Upper lobe of left lung (tissue), 6 donors: ENCODE measurements at regions not wholly inside any gene's neighbourhood (a gene's known extent, or its start where the extent isn't known, plus 50 kb on each side); places are given as distances from the start of the nearest gene placed in this dataset.
"Not testable (repeated sequence)": the region's sequence is repeated elsewhere in the genome, so short reads cannot be mapped to it uniquely, and the experiment has no call there.

Source experiments
- ATAC-seq, 2 donors: fragments of 200-7000 bp; cut with Tn5 transposase; one replicate each; pipeline ENCODE4 v1.9.1; 2022; ENCODE audit warnings: mild to moderate bottlenecking in 2 of 2, moderate library complexity in 2 of 2; ENCODE audit not compliant: low FRiP score in 2 of 2
- DNase-seq, 2 donors: peaks; one replicate each; pipeline ENCODE4 v3.0.0-alpha.2; 2019 to 2020
- H3K27ac ChIP-seq, 4 donors: fragments of 200-600 bp; sonication (generic); one replicate each; pipeline ENCODE4 v1.5.1; 2016 to 2019
- H3K27me3 ChIP-seq, 4 donors: fragments of 200-600 bp; sonication (generic); one replicate each; pipeline ENCODE4 v1.5.1; 2017 to 2019
- H3K36me3 ChIP-seq, 4 donors: fragments of 200-600 bp; sonication (generic); one replicate each; pipeline ENCODE4 v1.5.1; 2016 to 2019
- H3K4me1 ChIP-seq, 4 donors: fragments of 200-600 bp; sonication (generic); one replicate each; pipeline ENCODE4 v1.5.1; 2018 to 2019
- H3K4me3 ChIP-seq, 4 donors: fragments of 200-600 bp; sonication (generic); one replicate each; pipeline ENCODE4 v1.5.1; 2017 to 2019; ENCODE audit warnings: mild to moderate bottlenecking in 2 of 4, moderate library complexity in 1 of 4
- H3K9me3 ChIP-seq, 4 donors: fragments of 200-600 bp; sonication (generic); one replicate each; pipeline ENCODE4 v1.5.1; 2018 to 2019
- EP300 ChIP-seq, 4 donors: sonication (generic); formaldehyde crosslinking; IDR thresholded peaks; one replicate each; pipeline ENCODE4 v1.5.1; 2017; ENCODE audit warnings: antibody characterized with exemption in 4 of 4, control low read depth in 2 of 4
- POLR2A ChIP-seq, 4 donors: fragments of 450-650 bp; IDR thresholded peaks; one replicate each; pipeline ENCODE4 v1.5.1; 2016 to 2017; ENCODE audit warnings: antibody characterized with exemption in 4 of 4, mild to moderate bottlenecking in 2 of 4
- POLR2AphosphoS5 ChIP-seq, 2 donors: sonication (generic); formaldehyde crosslinking; IDR thresholded peaks; one replicate each; pipeline ENCODE4 v1.5.1; 2017; ENCODE audit warnings: antibody characterized with exemption in 2 of 2
- WGBS, 2 donors: methylation state at CpG; one replicate each; pipeline ENCODE4 v1.1.5; 2017 to 2018; 5-methylcytosine and 5-hydroxymethylcytosine counted together
- TF ChIP-seq, protein P1 (sequence below), 6 experiments: fragments of 450-650 bp in 4 of 6; fragments of 200-600 bp in 2 of 6; sonication (generic) in 2 of 6; IDR thresholded peaks; one replicate each; pipeline ENCODE4 v1.5.1; 2016 to 2019; ENCODE audit warnings: antibody characterized with exemption in 6 of 6
- donor health status: DM: no; HTN: no; CAD: no; lungs with moderate emphysema.
- donor health status: DM: no; HTN: yes; CAD: no; lungs with severe emphysema.

DNA sequence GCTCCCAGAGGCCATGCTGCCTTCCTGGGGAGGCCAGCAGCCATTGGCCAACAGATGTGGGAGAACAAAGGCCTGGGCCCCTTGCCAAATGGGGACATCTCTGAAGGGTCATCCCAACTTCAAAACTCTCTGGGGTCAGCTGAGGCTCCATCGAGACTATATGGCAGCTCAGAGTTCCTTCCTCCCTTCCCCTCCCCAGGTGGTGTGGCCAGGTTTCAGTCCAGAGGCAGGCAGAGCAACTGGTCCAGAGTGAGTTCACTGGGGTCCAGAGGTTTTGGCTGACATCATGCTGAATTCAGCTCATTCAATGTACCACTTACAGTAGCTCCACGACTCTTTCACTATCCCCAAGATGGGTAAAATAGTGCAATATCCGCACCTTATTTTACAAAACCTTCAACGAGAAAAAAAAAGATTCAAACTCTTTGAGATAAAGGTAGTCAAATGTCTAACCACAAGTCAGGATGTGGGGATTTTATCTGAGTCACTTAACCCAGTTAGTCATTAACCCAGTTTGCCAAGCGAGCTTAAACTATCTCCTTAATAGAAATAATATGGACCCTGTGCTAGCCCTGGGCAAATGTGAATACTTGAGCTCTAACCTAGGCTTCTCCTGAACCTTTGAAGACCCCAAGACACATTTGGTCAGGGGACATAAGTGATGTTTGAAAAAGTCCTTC lies 108.4 kb upstream of the PLEKHG1 start:
- no peak overlapping the region for H3K4me3 ChIP-seq
- H3K4me1 ChIP-seq, result no peaks in the 10 kb centered on the region
- ATAC-seq (peak in 1 of 2 donors; percentile 5), DNase-seq (no peak)
- H3K27ac ChIP-seq, result no peak overlapping the region
- TF ChIP-seq POLR2AphosphoS5 (IDR thresholded peaks at IDR 0.05) (no peak), POLR2A (IDR thresholded peaks at IDR 0.05) (no peak), EP300 (IDR thresholded peaks at IDR 0.05) (no peak)
- TF ChIP-seq, protein P1, sequence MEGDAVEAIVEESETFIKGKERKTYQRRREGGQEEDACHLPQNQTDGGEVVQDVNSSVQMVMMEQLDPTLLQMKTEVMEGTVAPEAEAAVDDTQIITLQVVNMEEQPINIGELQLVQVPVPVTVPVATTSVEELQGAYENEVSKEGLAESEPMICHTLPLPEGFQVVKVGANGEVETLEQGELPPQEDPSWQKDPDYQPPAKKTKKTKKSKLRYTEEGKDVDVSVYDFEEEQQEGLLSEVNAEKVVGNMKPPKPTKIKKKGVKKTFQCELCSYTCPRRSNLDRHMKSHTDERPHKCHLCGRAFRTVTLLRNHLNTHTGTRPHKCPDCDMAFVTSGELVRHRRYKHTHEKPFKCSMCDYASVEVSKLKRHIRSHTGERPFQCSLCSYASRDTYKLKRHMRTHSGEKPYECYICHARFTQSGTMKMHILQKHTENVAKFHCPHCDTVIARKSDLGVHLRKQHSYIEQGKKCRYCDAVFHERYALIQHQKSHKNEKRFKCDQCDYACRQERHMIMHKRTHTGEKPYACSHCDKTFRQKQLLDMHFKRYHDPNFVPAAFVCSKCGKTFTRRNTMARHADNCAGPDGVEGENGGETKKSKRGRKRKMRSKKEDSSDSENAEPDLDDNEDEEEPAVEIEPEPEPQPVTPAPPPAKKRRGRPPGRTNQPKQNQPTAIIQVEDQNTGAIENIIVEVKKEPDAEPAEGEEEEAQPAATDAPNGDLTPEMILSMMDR (IDR thresholded peaks at IDR 0.05), result no peak
- H3K27me3 ChIP-seq, result no peaks in the 10 kb centered on the region
- H3K9me3 ChIP-seq, result no peaks in the 10 kb centered on the region
- no peaks in the 10 kb centered on the region for H3K36me3 ChIP-seq
- 65 to 67% methylated on average over 5 of the region's 5 CpGs for WGBS, 2 donors

GRCh38 chr6:150491811-150492172 lies 107.9 kb upstream of the PLEKHG1 start:
- WGBS, 2 donors, result 40 to 57% methylated on average over 2 of the region's 2 CpGs
- Histone ChIP-seq H3K9me3 (no peaks in the 10 kb centered on the region), H3K4me1 (no peaks in the 10 kb centered on the region), H3K27ac (no peak overlapping the region), H3K36me3 (no peaks in the 10 kb centered on the region), H3K27me3 (no peaks in the 10 kb centered on the region), H3K4me3 (no peak overlapping the region)
- ATAC-seq, result no peak
- no peak for TF ChIP-seq POLR2AphosphoS5 (IDR thresholded peaks at IDR 0.05)
- no peak for TF ChIP-seq POLR2A (IDR thresholded peaks at IDR 0.05)
- no peak for DNase-seq

DNA sequence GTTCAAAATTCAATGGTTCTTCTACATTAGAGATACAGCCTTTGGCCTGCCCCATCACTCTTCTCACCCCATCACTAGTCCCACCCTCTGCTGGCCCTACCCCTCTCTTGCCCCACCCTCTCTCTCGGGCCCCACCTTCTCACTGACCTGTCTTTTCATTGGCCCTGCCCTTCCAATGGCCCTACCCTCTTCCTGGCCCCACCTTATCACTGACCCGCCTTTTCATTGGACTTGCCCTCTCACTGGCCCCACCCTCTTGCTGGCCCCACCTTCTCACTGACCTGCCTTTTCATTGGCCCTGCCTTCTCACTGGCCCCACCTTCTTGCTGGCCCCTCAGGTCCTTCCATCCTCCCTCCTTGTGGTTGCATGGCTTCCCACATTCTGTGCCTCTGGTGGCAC lies 107.2 kb upstream of the PLEKHG1 start:
- 96% methylated on average over 2 of the region's 2 CpGs for WGBS, 2 donors
- Histone ChIP-seq H3K4me3 (no peak overlapping the region), H3K27me3 (no peaks in the 10 kb centered on the region), H3K9me3 (no peaks in the 10 kb centered on the region), H3K36me3 (no peaks in the 10 kb centered on the region), H3K27ac (no peak overlapping the region), H3K4me1 (no peaks in the 10 kb centered on the region)
- TF ChIP-seq POLR2A (IDR thresholded peaks at IDR 0.05) (no peak), POLR2AphosphoS5 (IDR thresholded peaks at IDR 0.05) (no peak), EP300 (IDR thresholded peaks at IDR 0.05) (no peak)
- TF ChIP-seq, protein P1 (IDR thresholded peaks at IDR 0.05), result no peak
- DNase-seq, result no peak
- no peak for ATAC-seq

DNA sequence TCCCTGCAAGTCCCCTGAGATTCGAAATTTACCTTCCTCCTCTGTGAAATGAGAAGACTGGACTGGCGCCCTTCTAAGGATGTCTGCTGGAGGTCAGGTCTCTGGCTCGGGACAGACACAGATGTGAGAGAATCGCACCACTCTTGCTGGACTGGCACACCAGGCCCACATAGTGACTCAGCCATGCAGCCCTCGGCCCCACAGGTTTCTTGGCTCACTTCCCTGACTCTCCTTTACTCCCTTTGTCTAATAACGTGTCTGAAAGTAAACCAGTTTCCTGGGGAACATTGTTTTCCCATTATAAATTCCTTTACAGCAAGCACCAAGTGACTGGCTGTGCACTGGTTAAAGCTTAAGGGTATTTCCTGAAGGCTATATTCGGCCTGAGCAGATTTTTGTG lies 106.7 kb upstream of the PLEKHG1 start:
- ATAC-seq, result no peak
- Histone ChIP-seq H3K36me3 (no peaks in the 10 kb centered on the region), H3K4me3 (no peak overlapping the region), H3K27me3 (no peaks in the 10 kb centered on the region), H3K27ac (no peak overlapping the region), H3K4me1 (no peaks in the 10 kb centered on the region), H3K9me3 (no peaks in the 10 kb centered on the region)
- no peak for DNase-seq
- WGBS, 2 donors, result 76 to 79% methylated on average over 7 of the region's 7 CpGs
- TF ChIP-seq EP300 (IDR thresholded peaks at IDR 0.05) (no peak), POLR2A (IDR thresholded peaks at IDR 0.05) (no peak), POLR2AphosphoS5 (IDR thresholded peaks at IDR 0.05) (no peak)
- TF ChIP-seq, protein P1 (IDR thresholded peaks at IDR 0.05), result no peak

DNA sequence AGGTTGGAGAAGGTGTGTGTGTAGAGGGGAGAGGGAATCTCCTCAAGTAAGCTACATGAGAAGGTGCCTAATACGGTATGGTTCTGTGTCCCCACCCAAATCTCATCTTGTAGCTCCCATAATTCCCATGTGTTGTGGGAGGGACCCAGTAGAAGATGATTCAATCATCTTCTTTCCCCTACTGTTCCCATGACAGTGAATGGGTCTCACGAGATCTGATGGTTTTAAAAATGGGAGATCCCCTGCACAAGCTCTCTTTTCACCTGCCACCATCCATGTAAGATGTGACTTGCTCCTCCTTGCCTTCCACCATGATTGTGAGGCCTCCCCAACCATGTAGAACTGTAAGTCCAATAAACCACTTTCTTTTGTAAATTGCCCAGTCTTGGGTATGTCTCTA lies 106.1 kb upstream of the PLEKHG1 start:
- H3K27ac ChIP-seq, H3K9me3 ChIP-seq, H3K36me3 ChIP-seq, ATAC-seq, H3K4me3 ChIP-seq, H3K27me3 ChIP-seq, H3K4me1 ChIP-seq, DNase-seq: not testable (repeated sequence)
- WGBS, 2 donors, result 97 to 100% methylated on average over 2 of the region's 2 CpGs

GRCh38 chr6:150494241-150494640 lies 105.4 kb upstream of the PLEKHG1 start:
- no peak overlapping the region for H3K27ac ChIP-seq
- ATAC-seq (peak in 1 of 2 donors; percentile 92), DNase-seq (no peak)
- no peaks in the 10 kb centered on the region for H3K36me3 ChIP-seq
- no peaks in the 10 kb centered on the region for H3K27me3 ChIP-seq
- no peaks in the 10 kb centered on the region for H3K4me1 ChIP-seq
- no peaks in the 10 kb centered on the region for H3K9me3 ChIP-seq
- WGBS, 2 donors, result 91 to 92% methylated on average over 5 of the region's 5 CpGs
- no peak overlapping the region for H3K4me3 ChIP-seq
- TF ChIP-seq, protein P1 (IDR thresholded peaks at IDR 0.05), result no peak
- TF ChIP-seq EP300 (IDR thresholded peaks at IDR 0.05) (no peak), POLR2AphosphoS5 (IDR thresholded peaks at IDR 0.05) (no peak), POLR2A (IDR thresholded peaks at IDR 0.05) (no peak)
